ENCODE measurements at regions not wholly inside any gene's neighbourhood (a gene's known extent, or its start where the extent isn't known, plus 50 kb on each side); places are given as distances from the start of the nearest gene placed in this dataset.

DNA sequence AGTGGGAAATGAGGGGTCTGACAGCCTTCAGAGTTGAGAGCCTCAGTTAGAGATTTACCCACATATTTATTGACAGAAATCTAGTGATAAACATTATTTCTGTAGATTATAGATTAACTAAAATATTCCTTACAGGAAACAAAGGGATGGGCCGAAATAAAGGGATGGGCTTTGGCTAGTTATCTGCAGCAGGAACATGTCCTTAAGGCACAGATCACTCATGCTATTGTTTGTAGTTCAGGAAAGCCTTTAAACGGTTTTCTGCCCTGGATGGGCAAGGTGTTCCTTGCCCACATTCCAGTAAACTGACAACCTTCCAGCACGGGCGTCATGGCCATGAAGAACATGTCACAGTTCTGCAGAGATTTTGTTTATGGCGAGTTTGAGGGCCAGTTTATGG, 154.8 kb upstream of the TOM1L1 start:
- no peak overlapping the region for H3K4me2 ChIP-seq (ENCODE audit: low read depth, low read length)
- no peaks in the 10 kb centered on the region for H3K27me3 ChIP-seq (ENCODE audit: control insufficient read depth in 1 of 2, insufficient read depth in 2 of 2, low read length in 2 of 2)
- H3K27ac ChIP-seq (ENCODE audit: extremely low read length, insufficient read depth, low read length) = no peak overlapping the region
- peaks cover 24% of the 10 kb centered on the region for H3K9me3 ChIP-seq (ENCODE audit: low read length)
- FAIRE-seq (no peak), DNase-seq (ENCODE audit: low spot score) (no peak), ATAC-seq (no peak)
- H3K79me2 ChIP-seq (ENCODE audit: insufficient read depth, low read length) = no peaks in the 10 kb centered on the region
- no peak overlapping the region for H3K4me3 ChIP-seq (replicated peaks in 1 of 3; ENCODE audit: insufficient read depth in 1 of 3, low read depth in 2 of 3, low read length in 3 of 3)
- BruUV-seq (replicated peaks) = no TSS peak
- TF ChIP-seq ZNF761 (CRISPR knock-in tag; conservative IDR thresholded peaks at IDR 0.05) (peak; percentile 100), KDM4B (CRISPR knock-in tag; IDR thresholded peaks at IDR 0.05) (no peak)
- TF ChIP-seq, protein P1, sequence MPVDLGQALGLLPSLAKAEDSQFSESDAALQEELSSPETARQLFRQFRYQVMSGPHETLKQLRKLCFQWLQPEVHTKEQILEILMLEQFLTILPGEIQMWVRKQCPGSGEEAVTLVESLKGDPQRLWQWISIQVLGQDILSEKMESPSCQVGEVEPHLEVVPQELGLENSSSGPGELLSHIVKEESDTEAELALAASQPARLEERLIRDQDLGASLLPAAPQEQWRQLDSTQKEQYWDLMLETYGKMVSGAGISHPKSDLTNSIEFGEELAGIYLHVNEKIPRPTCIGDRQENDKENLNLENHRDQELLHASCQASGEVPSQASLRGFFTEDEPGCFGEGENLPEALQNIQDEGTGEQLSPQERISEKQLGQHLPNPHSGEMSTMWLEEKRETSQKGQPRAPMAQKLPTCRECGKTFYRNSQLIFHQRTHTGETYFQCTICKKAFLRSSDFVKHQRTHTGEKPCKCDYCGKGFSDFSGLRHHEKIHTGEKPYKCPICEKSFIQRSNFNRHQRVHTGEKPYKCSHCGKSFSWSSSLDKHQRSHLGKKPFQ (CRISPR knock-in tag; IDR thresholded peaks at IDR 0.05; ENCODE audit: insufficient replicate concordance) = no peak
- CTCF ChIA-PET (ENCODE audit: low intra/inter-chr PET ratio, low total read pairs) = no interaction called here
- no peak overlapping the region for H3K9ac ChIP-seq (ENCODE audit: insufficient read depth, low read depth, low read length)
- H3K4me1 ChIP-seq (ENCODE audit: insufficient read depth, low read length) = no peaks in the 10 kb centered on the region
- POLR2A ChIA-PET = no interaction called here
- intact Hi-C loops (cut with micrococcal nuclease; ENCODE audit: unreplicated experiment) = no loop called here
- H3K36me3 ChIP-seq (replicated peaks in 1 of 2; ENCODE audit: control insufficient read depth in 1 of 2, insufficient read depth in 2 of 2, low read length in 2 of 2) = no peaks in the 10 kb centered on the region
- 16% methylated on average over 5 of the region's 5 CpGs for WGBS (ENCODE audit: low lambda C conversion rate)
- no peaks in the 10 kb centered on the region for H4K20me1 ChIP-seq (ENCODE audit: insufficient read depth, low read length)
- H2AFZ ChIP-seq (ENCODE audit: low read length) = no peak overlapping the region
- in situ Hi-C loops (cut with HindIII; ENCODE audit: extremely low pct_ligation_motif_present, low pct_unique_long_range_greater_than_20kb) = no loop called here

DNA sequence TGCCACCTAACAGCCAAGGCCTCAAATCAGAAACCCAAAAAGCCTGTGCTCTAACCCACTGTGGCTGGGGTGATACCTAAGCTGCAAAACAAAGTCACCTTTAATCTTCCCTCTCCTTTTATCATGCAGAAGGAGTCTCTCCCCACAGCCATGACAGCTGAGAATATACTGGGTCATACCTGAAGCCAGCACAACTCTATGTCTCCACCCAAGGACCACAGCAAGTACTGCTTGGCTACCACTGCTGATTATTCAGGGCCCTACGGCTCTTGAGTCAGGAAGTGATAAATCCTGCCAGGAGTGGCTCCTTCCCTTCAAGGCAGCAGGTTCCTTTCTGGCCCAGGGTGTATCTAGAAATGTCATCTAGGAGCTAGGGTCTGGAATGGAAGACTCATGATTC, 151.5 kb upstream of the TOM1L1 start:
- intact Hi-C loops (cut with micrococcal nuclease; ENCODE audit: unreplicated experiment) = no loop called here
- ChIA-PET CTCF (ENCODE audit: low intra/inter-chr PET ratio, low total read pairs) (no interaction called here), POLR2A (no interaction called here)
- 27% methylated on average over 1 of the region's 1 CpG for WGBS (ENCODE audit: low lambda C conversion rate)
- peak; percentile 4 for DNase-seq (ENCODE audit: low spot score)
- Histone ChIP-seq H2AFZ (ENCODE audit: low read length) (no peak overlapping the region), H3K79me2 (ENCODE audit: insufficient read depth, low read length) (no peaks in the 10 kb centered on the region), H3K4me3 (replicated peaks in 1 of 3; ENCODE audit: insufficient read depth in 1 of 3, low read depth in 2 of 3, low read length in 3 of 3) (no peak overlapping the region), H3K27ac (ENCODE audit: extremely low read length, insufficient read depth, low read length) (no peak overlapping the region), H3K9me3 (ENCODE audit: low read length) (peaks cover 22% of the 10 kb centered on the region), H3K4me1 (ENCODE audit: insufficient read depth, low read length) (no peaks in the 10 kb centered on the region), H3K9ac (ENCODE audit: insufficient read depth, low read depth, low read length) (no peak overlapping the region), H4K20me1 (ENCODE audit: insufficient read depth, low read length) (no peaks in the 10 kb centered on the region), H3K4me2 (ENCODE audit: low read depth, low read length) (no peak overlapping the region), H3K27me3 (ENCODE audit: control insufficient read depth in 1 of 2, insufficient read depth in 2 of 2, low read length in 2 of 2) (no peaks in the 10 kb centered on the region), H3K36me3 (replicated peaks in 1 of 2; ENCODE audit: control insufficient read depth in 1 of 2, insufficient read depth in 2 of 2, low read length in 2 of 2) (no peaks in the 10 kb centered on the region)
- no peak for FAIRE-seq
- in situ Hi-C loops (cut with HindIII; ENCODE audit: extremely low pct_ligation_motif_present, low pct_unique_long_range_greater_than_20kb) = no loop called here
- TF ChIP-seq, protein P2, sequence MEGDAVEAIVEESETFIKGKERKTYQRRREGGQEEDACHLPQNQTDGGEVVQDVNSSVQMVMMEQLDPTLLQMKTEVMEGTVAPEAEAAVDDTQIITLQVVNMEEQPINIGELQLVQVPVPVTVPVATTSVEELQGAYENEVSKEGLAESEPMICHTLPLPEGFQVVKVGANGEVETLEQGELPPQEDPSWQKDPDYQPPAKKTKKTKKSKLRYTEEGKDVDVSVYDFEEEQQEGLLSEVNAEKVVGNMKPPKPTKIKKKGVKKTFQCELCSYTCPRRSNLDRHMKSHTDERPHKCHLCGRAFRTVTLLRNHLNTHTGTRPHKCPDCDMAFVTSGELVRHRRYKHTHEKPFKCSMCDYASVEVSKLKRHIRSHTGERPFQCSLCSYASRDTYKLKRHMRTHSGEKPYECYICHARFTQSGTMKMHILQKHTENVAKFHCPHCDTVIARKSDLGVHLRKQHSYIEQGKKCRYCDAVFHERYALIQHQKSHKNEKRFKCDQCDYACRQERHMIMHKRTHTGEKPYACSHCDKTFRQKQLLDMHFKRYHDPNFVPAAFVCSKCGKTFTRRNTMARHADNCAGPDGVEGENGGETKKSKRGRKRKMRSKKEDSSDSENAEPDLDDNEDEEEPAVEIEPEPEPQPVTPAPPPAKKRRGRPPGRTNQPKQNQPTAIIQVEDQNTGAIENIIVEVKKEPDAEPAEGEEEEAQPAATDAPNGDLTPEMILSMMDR (CRISPR knock-in tag; IDR thresholded peaks at IDR 0.05) = peak; percentile 18; the same call in 1 of the 2 replicates
- TF ChIP-seq MEIS2 (CRISPR knock-in tag; IDR thresholded peaks at IDR 0.05) = no peak
- TF ChIP-seq, protein P3, sequence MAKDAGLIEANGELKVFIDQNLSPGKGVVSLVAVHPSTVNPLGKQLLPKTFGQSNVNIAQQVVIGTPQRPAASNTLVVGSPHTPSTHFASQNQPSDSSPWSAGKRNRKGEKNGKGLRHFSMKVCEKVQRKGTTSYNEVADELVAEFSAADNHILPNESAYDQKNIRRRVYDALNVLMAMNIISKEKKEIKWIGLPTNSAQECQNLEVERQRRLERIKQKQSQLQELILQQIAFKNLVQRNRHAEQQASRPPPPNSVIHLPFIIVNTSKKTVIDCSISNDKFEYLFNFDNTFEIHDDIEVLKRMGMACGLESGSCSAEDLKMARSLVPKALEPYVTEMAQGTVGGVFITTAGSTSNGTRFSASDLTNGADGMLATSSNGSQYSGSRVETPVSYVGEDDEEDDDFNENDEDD (CRISPR knock-in tag; IDR thresholded peaks at IDR 0.05; ENCODE audit: borderline replicate concordance) = no peak
- TF ChIP-seq ZNF44 (CRISPR knock-in tag; IDR thresholded peaks at IDR 0.05) = no peak
- TF ChIP-seq STAG1 (CRISPR knock-in tag; IDR thresholded peaks at IDR 0.05) = peak; percentile 29; the same call in 1 of the 2 replicates
- TF ChIP-seq, protein P4, sequence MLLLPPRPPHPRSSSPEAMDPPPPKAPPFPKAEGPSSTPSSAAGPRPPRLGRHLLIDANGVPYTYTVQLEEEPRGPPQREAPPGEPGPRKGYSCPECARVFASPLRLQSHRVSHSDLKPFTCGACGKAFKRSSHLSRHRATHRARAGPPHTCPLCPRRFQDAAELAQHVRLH (CRISPR knock-in tag; IDR thresholded peaks at IDR 0.05; ENCODE audit: borderline replicate concordance, low read depth) = no peak
- no peak for TF ChIP-seq ZNF850 (CRISPR knock-in tag; conservative IDR thresholded peaks at IDR 0.05)
- no peak for TF ChIP-seq HMG20A (CRISPR knock-in tag; IDR thresholded peaks at IDR 0.05; ENCODE audit: borderline replicate concordance)
- peak; percentile 87 for ATAC-seq
- BruUV-seq (replicated peaks) = no TSS peak
